Epithelial cell of proximal tubule (primary cell): ENCODE measurements at regions not wholly inside any gene's neighbourhood (a gene's known extent, or its start where the extent isn't known, plus 50 kb on each side); places are given as distances from the start of the nearest gene placed in this dataset.

Experiments
- DNase-seq: peaks from one replicate; pipeline ENCODE4 v3.0.0-alpha.2; 2011; ENCODE audit warnings: low read depth
- H3K4me3 ChIP-seq: 2 replicates; pipeline ENCODE4 v1.5.1; 2011; ENCODE audit warnings: low read depth, mild to moderate bottlenecking, low read length
- TF ChIP-seq, protein P1 (sequence below): conservative IDR thresholded peaks from 2 replicates; pipeline ENCODE4 v1.5.1; 2012; ENCODE audit warnings: low read depth, mild to moderate bottlenecking, low read length

DNA sequence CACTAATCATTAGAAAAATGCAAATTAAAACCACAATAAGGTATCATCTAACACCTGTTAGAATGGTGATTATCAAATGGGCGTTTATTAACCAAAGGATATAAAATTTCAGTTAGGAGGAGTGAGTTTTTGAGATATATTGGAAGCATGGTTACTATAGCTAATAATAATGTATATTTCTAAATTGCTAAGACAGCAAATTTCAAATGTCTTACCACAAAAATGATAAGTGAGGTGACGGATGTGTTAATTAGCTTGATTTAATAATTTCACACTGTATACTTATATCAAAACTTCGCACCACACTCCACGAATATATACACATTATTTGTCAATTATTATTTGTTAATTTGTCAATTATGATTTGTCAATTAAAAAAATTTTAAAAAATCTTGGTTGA, 227.2 kb upstream of the DDX18 start:
- TF ChIP-seq, protein P1, sequence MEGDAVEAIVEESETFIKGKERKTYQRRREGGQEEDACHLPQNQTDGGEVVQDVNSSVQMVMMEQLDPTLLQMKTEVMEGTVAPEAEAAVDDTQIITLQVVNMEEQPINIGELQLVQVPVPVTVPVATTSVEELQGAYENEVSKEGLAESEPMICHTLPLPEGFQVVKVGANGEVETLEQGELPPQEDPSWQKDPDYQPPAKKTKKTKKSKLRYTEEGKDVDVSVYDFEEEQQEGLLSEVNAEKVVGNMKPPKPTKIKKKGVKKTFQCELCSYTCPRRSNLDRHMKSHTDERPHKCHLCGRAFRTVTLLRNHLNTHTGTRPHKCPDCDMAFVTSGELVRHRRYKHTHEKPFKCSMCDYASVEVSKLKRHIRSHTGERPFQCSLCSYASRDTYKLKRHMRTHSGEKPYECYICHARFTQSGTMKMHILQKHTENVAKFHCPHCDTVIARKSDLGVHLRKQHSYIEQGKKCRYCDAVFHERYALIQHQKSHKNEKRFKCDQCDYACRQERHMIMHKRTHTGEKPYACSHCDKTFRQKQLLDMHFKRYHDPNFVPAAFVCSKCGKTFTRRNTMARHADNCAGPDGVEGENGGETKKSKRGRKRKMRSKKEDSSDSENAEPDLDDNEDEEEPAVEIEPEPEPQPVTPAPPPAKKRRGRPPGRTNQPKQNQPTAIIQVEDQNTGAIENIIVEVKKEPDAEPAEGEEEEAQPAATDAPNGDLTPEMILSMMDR: no peak

DNA sequence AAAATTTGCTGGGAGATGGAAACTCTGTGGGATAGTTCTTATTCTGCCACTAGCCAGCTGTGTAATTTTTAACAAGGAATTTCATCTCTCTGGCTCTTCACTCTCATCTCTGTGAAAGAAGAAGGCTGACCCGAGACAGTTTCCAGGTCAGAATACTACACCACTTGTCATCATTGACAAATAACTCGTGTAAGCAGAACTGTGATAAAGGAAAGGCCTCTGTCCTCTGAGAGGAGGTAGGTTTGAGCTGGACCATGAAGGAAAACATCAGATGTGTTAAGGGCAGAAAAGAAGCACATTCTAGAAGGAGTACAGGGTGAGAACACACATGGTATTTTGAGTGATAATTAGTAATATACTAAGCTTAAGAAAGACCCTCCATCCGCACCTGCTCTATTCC, 211.4 kb upstream of the DDX18 start:
- TF ChIP-seq, protein P1: no peak
- DNase-seq: no peak
- no peak overlapping the region for H3K4me3 ChIP-seq

More for the DNA sequence above, 227.2 kb upstream of the DDX18 start:
- H3K4me3 ChIP-seq: no peak overlapping the region
- no peak for DNase-seq

GRCh38 chr2:117603567-117603966, 210.9 kb upstream of the DDX18 start:
- TF ChIP-seq, protein P1: no peak
- no peak for DNase-seq
- H3K4me3 ChIP-seq: no peak overlapping the region

DNA sequence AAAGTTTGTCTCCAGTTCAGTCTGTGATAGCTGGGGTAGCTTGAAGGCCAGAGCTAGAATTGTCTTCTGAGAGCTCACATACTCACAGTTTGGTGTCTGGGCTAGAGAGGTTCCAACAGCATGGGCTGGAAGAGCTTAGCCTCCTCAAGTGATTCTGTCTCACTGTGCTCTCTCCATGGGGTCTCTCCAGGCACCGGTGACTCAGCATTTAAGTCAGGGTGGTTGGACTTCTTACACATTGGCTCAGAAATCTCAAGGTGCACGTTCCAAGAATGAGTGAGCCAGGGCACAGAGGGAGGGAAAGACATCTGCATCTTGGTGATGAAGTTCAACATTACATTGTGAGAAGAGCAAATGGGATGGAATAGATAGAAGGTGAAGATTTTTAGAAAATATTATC, 207.3 kb upstream of the DDX18 start:
- TF ChIP-seq, protein P1: no peak
- no peak overlapping the region for H3K4me3 ChIP-seq
- DNase-seq: no peak

GRCh38 chr2:117613101-117613500, 201.4 kb upstream of the DDX18 start:
- H3K4me3 ChIP-seq: no peak overlapping the region
- TF ChIP-seq, protein P1: no peak
- no peak for DNase-seq

DNA sequence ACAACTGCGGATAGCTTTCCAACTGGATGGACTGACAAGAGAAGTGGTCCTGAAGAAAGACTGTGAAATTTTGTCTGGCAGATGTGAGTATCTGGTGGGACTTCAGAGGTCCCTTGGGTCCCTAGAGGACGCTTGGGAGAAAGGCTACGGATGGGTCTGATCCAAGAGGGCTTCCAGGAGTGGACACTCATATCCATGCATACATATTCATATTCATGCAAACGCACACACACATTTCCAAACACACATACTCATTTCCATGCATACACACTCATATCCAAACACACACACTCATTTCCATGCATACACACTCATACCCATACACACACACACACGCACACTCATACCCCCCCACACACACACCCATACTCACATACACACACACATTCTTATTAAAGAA, 200.2 kb upstream of the DDX18 start:
- TF ChIP-seq, protein P1: no peak
- no peak overlapping the region for H3K4me3 ChIP-seq
- no peak for DNase-seq

- H3K4me3 ChIP-seq: no peak overlapping the region
- TF ChIP-seq, protein P1: no peak
- no peak for DNase-seq
Measured at GRCh38 chr2:117614823-117615534, 199.5 kb upstream of the DDX18 start.
